GM21737 (cell line): ENCODE measurements at regions not wholly inside any gene's neighbourhood (a gene's known extent, or its start where the extent isn't known, plus 50 kb on each side); places are given as distances from the start of the nearest gene placed in this dataset.

Experiments used
- ATAC-seq: cut with Tn5 transposase; IDR thresholded peaks from one replicate; pipeline ENCODE4 v1.9.1; 2021; ENCODE audit warnings: mild to moderate bottlenecking, moderate library complexity; ENCODE audit not compliant: unreplicated experiment

GRCh38 chr3:137061186-137061585 lies 103.4 kb downstream of the IL20RB start:
- ATAC-seq = no peak

- ATAC-seq = peak; percentile 71
Measured at GRCh38 chr3:137062250-137062649, 104.5 kb downstream of the IL20RB start.

GRCh38 chr3:137065381-137065780 lies 107.6 kb downstream of the IL20RB start:
- no peak for ATAC-seq

- no peak for ATAC-seq
Measured at GRCh38 chr3:137066092-137066491, 108.3 kb downstream of the IL20RB start.

- ATAC-seq = no peak
Measured at GRCh38 chr3:137071104-137071503, 113.3 kb downstream of the IL20RB start.

- ATAC-seq = no peak
Measured at GRCh38 chr3:137075020-137075419, 117.2 kb downstream of the IL20RB start.

- no peak for ATAC-seq
Measured at GRCh38 chr3:137078040-137078439, 120.3 kb downstream of the IL20RB start.

GRCh38 chr3:137079571-137079970 lies 121.8 kb downstream of the IL20RB start:
- ATAC-seq = no peak

GRCh38 chr3:137081711-137082110 lies 123.9 kb downstream of the IL20RB start:
- no peak for ATAC-seq

- ATAC-seq = no peak
Measured at GRCh38 chr3:137082763-137083162, 125.0 kb downstream of the IL20RB start.

GRCh38 chr3:137083332-137083731 lies 125.5 kb downstream of the IL20RB start:
- no peak for ATAC-seq

- ATAC-seq = no peak
Measured at GRCh38 chr3:137084586-137084985, 126.8 kb downstream of the IL20RB start.

GRCh38 chr3:137097386-137097785 lies 139.6 kb downstream of the IL20RB start:
- ATAC-seq = no peak

GRCh38 chr3:137097852-137098251 lies 140.1 kb downstream of the IL20RB start:
- ATAC-seq = no peak

- no peak for ATAC-seq
Measured at GRCh38 chr3:137099364-137100219, 141.8 kb downstream of the IL20RB start.

- ATAC-seq = no peak
Measured at GRCh38 chr3:137100326-137100725, 142.5 kb downstream of the IL20RB start.

- ATAC-seq = no peak
Measured at GRCh38 chr3:137103739-137104138, 146.0 kb downstream of the IL20RB start.

GRCh38 chr3:137105277-137105977 lies 147.6 kb downstream of the IL20RB start:
- ATAC-seq = no peak

GRCh38 chr3:137106612-137107240 lies 148.9 kb downstream of the IL20RB start:
- no peak for ATAC-seq

- no peak for ATAC-seq
Measured at GRCh38 chr3:137108699-137109440, 151.1 kb downstream of the IL20RB start.

- no peak for ATAC-seq
Measured at GRCh38 chr3:137110392-137110996, 152.7 kb downstream of the IL20RB start.
